ENCODE measurements at regions not wholly inside any gene's neighbourhood (a gene's known extent, or its start where the extent isn't known, plus 50 kb on each side); places are given as distances from the start of the nearest gene placed in this dataset.
"Not testable (repeated sequence)": the region's sequence is repeated elsewhere in the genome, so short reads cannot be mapped to it uniquely, and the experiment has no call there.

DNA sequence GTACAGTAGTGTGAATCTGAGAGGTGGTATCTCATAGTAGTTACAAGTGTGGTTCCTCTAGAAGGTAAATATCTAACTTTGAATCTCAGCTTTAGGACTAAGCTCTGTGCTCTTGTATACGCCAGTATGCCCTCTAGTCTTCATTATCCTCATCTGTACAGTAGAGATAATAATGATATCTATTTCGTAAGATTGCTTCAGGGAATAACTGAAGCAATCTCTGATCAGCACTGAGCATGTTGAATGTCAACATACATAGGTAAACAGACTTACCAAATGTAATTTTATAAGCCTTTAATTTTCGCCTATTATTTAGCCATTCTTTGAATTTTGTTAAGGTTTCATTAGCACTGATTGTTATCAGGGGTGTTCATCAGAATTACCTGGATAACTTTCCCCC lies 175.2 kb upstream of the ANKRD50 start:
- no peak for DNase-seq (ENCODE audit: low spot score)

DNA sequence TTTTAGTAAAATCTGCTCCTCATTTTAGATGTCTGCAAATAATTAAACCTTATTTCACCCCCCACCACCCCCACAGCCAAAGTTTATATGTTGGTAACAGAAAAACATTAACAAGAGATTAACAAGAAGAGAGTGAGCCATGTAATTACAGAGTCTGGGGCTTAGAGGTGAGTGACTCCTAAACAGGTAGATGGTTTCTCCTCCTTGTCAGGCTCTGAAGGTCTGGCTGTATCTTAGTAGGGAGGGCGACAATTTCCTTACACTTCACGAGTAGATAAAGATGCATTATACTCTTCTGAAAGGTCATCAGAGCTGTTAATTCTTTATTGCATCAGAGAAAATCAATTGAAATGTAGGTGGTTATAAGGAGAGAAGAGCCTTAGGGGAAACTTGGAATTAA lies 171.8 kb upstream of the ANKRD50 start:
- DNase-seq (ENCODE audit: low spot score): no peak

DNA sequence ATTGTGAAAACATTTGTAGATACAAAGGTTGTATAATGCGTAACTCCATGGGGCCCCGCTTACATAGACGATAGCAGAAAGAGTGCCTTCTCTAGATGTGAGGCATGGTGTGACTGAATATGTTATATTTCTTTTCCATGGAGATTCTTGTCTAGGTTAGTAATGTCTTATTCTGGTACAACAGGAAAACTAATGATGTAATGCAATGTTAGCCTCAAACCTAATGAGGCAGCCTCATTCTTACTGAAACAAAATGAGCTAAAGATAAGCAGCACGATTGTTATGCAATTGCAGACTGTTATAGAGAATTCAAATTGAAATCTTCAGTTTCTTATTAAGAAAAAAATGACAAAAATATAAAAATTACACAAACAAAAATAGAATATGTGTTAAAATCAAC lies 171.1 kb upstream of the ANKRD50 start:
- no peak for DNase-seq (ENCODE audit: low spot score)

DNA sequence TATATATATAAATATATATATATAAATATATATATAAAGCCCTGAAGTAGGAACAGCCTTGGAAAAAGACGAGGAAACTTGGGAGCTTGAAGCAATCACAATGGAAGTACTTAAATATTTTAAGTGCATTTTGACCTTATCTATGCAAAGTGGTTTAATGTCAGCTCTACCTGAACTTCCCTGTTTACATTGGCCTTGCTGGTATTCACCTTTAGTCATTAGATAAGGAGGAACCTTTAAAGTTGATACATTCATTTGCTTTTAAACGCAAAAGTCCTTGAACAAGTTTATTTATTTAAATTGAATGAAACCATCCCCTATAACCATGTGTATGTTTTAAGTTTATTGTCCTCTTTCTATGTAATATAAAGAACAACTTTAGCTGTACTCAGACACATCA lies 166.7 kb upstream of the ANKRD50 start:
- DNase-seq (ENCODE audit: low spot score): no peak

DNA sequence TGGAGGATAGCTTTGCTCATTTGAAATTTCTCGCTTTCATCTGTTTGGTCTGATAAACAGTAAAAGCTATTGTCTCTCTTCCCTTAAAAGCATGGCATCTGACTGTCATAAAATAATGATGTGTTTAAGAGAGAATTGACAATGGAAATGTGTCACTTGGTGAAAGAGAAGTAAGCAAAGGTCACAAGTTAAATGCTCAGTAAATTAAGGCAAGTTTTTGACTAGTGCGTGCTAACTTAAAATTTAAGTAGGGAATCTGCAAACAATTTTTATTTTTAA lies 161.6 kb upstream of the ANKRD50 start:
- no peak for DNase-seq (ENCODE audit: low spot score)

GRCh38 chr4:124873361-124874171 lies 161.0 kb upstream of the ANKRD50 start:
- no peak for DNase-seq (ENCODE audit: low spot score)

- DNase-seq (ENCODE audit: low spot score): no peak
Measured at GRCh38 chr4:124872659-124873058, 160.1 kb upstream of the ANKRD50 start.

- no peak for DNase-seq (ENCODE audit: low spot score)
Measured at GRCh38 chr4:124869961-124870495, 157.5 kb upstream of the ANKRD50 start.

DNA sequence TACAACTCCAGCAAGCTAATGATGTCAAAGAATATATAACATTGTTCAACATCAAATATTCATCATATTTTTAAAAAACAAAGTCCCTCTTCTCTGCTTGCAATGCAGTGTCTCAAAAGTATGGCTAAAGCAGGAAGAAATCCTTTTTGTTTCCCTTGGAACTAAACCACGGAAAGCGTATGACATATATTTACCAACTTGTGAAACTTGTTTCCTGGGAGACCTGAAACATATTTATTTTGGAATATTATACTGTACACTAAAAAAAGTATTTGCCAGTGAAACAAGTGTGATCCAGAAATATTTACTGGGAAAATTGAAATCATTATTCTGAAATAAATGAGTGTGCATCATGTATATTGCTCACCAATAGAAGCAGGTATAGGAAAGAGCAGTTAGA lies 156.0 kb upstream of the ANKRD50 start:
- DNase-seq (ENCODE audit: low spot score): no peak

DNA sequence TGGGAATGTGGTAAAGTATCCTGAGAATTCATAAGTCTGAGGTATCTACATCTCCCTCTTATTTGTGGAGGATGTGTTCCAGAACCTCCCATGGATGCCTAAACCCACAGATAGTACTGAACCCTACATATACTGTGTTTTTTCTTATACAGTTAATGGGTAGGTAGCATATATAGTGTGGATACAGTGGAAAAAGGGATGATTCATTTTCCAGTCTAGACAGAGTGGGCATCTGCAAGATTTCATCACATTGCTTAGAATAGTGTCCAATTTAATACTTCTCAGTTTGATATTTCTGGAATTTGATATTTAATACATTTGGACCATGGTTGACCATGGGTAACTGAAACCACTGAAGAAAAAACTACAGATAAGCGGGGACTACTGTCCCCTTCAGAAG lies 155.0 kb upstream of the ANKRD50 start:
- DNase-seq (ENCODE audit: low spot score): no peak

DNA sequence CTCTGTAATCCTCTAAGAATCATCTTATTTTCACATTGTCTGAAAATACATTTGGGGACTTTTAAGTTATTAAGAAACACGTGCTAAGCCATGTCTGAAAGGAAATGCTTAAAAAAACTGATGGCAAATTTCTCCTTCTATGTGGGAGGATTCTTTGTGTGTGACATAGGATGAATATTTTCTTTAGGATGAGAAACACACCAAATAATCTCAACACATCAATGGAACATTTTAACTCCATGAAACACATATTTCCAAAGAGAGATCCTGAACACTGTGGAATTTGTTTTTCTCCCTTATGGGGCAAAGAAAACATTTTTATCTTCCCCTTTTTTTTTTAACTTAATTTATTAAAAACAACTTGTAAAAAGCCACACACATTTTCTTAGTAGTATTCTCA lies 153.8 kb upstream of the ANKRD50 start:
- no peak for DNase-seq (ENCODE audit: low spot score)

DNA sequence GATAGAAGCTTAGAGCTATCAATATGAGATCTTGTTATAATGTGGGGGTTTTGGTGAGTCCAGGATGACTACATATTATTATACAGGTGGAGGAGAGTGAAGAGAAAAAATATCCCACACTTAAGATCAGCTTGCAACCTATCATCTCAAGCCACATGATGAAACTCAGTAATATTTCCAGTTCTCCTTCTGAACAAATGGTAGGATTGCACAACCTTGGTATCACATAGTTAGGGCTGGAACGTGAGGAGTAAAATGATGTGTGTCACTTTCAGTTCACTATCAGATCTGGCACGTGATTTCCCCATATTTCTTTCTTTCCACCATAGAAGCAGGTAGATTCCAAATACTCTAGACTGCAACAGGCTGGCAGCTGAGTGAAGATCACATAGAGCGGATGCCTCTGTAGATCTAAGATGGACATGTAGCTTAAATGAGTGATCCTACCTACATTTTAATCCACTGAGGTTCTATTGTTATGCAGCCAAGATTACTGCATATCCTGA lies 150.6 kb upstream of the ANKRD50 start:
- DNase-seq (ENCODE audit: low spot score): no peak

GRCh38 chr4:124862261-124862660 lies 149.7 kb upstream of the ANKRD50 start:
- no peak for DNase-seq (ENCODE audit: low spot score)

DNA sequence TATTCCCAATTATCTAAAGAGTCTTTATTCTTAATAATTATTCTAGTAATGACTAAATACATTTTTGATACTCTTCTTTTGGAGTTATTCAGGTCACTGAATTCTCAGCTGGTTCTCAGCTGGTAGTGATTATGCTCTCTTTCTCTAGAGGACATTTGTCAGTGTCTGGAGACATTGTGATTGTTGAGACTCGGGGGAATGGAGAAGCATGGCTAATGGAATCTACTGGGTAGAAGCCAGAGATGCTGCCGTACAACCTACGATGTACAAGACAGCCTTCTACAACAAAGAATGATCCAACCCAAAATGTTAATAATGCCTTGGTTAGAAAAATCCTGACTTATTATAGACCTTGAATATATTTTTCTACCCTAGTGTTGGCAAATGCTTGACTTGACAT lies 149.2 kb upstream of the ANKRD50 start:
- no peak for DNase-seq (ENCODE audit: low spot score)

- no peak for DNase-seq (ENCODE audit: low spot score)
Measured at GRCh38 chr4:124854968-124855367, 142.4 kb upstream of the ANKRD50 start.

DNA sequence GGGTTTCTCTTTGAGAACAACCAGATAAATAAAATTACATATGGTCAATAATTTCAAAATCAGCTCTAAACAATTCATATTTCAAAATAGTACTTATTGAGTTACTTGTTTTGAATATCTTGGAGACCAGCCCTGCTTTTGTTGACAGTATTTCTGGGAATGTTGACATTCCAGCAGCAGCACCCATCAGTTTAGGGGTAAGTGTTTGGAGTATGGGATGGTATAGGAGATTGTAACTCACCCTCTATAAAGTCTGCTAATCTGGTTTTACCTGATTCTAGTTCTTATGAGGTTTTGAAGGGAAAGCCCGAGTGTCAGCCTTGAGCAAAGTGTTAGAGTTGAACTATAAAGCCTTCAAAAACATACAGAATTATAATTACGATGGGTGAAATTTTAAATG lies 139.2 kb upstream of the ANKRD50 start:
- DNase-seq (ENCODE audit: low spot score): no peak

- no peak for DNase-seq (ENCODE audit: low spot score)
Measured at GRCh38 chr4:124846306-124846705, 133.8 kb upstream of the ANKRD50 start.

- no peak for DNase-seq (ENCODE audit: low spot score)
Measured at GRCh38 chr4:124839786-124840390, 127.4 kb upstream of the ANKRD50 start.

GRCh38 chr4:124833831-124834505 lies 121.4 kb upstream of the ANKRD50 start:
- no peak for DNase-seq (ENCODE audit: low spot score)

- DNase-seq (ENCODE audit: low spot score): no peak
Measured at GRCh38 chr4:124828382-124828781, 115.8 kb upstream of the ANKRD50 start.

- DNase-seq (ENCODE audit: low spot score): no peak
Measured at GRCh38 chr4:124817531-124817930, 105.0 kb upstream of the ANKRD50 start.

- not testable (repeated sequence) for DNase-seq (ENCODE audit: low spot score)
Measured at GRCh38 chr4:124812203-124812602, 99.7 kb upstream of the ANKRD50 start.

- DNase-seq (ENCODE audit: low spot score): no peak
Measured at GRCh38 chr4:124810827-124811226, 98.3 kb upstream of the ANKRD50 start.
